ENCODE measurements at regions not wholly inside any gene's neighbourhood (a gene's known extent, or its start where the extent isn't known, plus 50 kb on each side); places are given as distances from the start of the nearest gene placed in this dataset.

- H3K9me3 Mint-ChIP-seq = no peaks in the 10 kb centered on the region
- TF ChIP-seq, protein P1, sequence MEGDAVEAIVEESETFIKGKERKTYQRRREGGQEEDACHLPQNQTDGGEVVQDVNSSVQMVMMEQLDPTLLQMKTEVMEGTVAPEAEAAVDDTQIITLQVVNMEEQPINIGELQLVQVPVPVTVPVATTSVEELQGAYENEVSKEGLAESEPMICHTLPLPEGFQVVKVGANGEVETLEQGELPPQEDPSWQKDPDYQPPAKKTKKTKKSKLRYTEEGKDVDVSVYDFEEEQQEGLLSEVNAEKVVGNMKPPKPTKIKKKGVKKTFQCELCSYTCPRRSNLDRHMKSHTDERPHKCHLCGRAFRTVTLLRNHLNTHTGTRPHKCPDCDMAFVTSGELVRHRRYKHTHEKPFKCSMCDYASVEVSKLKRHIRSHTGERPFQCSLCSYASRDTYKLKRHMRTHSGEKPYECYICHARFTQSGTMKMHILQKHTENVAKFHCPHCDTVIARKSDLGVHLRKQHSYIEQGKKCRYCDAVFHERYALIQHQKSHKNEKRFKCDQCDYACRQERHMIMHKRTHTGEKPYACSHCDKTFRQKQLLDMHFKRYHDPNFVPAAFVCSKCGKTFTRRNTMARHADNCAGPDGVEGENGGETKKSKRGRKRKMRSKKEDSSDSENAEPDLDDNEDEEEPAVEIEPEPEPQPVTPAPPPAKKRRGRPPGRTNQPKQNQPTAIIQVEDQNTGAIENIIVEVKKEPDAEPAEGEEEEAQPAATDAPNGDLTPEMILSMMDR (IDR thresholded peaks at IDR 0.05) = no peak
- no peak for DNase-seq
- no peak overlapping the region for H3K4me3 Mint-ChIP-seq
- H3K36me3 Mint-ChIP-seq (ENCODE audit: low read depth) = no peaks in the 10 kb centered on the region
- H3K27me3 Mint-ChIP-seq (ENCODE audit: insufficient read depth) = peaks cover 13% of the 10 kb centered on the region
- peaks cover 8% of the 10 kb centered on the region for H3K4me1 Mint-ChIP-seq (ENCODE audit: low read depth)
- no peak overlapping the region for H3K27ac Mint-ChIP-seq
Observed at GRCh38 chr10:59002011-59002410, 174.4 kb upstream of the PHYHIPL start.

- Mint-ChIP-seq H3K9me3 (no peaks in the 10 kb centered on the region), H3K36me3 (ENCODE audit: low read depth) (no peaks in the 10 kb centered on the region), H3K4me1 (ENCODE audit: low read depth) (peaks cover 8% of the 10 kb centered on the region), H3K4me3 (no peak overlapping the region), H3K27me3 (ENCODE audit: insufficient read depth) (peaks cover 11% of the 10 kb centered on the region), H3K27ac (no peak overlapping the region)
- TF ChIP-seq, protein P1 (IDR thresholded peaks at IDR 0.05) = no peak
- DNase-seq = no peak
Observed at GRCh38 chr10:59003203-59003602, 173.2 kb upstream of the PHYHIPL start.

DNA sequence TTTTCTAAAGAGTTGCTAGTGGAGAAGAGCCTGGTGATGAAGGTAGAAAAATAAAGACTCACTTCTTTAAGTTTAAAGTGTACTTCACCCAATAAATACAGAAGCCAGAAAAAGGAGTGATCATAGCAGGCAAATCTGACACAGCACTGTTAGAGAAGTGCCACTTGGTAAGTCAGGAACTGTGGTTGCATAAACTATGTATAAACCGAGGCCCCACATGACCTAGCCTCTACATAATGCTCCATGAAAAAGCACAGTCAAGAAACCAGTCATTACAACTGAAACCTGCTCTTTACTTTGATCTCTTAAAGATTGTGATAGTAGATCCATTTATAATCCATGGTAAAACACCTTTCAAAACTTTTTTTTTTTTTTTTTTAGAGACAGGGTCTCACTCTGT is 172.1 kb upstream of the PHYHIPL start:
- Mint-ChIP-seq H3K27me3 (ENCODE audit: insufficient read depth) (peaks cover 7% of the 10 kb centered on the region), H3K4me1 (ENCODE audit: low read depth) (peaks cover 8% of the 10 kb centered on the region), H3K27ac (no peak overlapping the region), H3K4me3 (no peak overlapping the region), H3K36me3 (ENCODE audit: low read depth) (no peaks in the 10 kb centered on the region), H3K9me3 (no peaks in the 10 kb centered on the region)
- no peak for DNase-seq
- TF ChIP-seq, protein P1 (IDR thresholded peaks at IDR 0.05) = no peak

- Mint-ChIP-seq H3K27ac (no peak overlapping the region), H3K36me3 (ENCODE audit: low read depth) (no peaks in the 10 kb centered on the region), H3K27me3 (ENCODE audit: insufficient read depth) (peaks cover 9% of the 10 kb centered on the region), H3K4me3 (no peak overlapping the region), H3K9me3 (no peaks in the 10 kb centered on the region), H3K4me1 (ENCODE audit: low read depth) (peaks cover 8% of the 10 kb centered on the region)
- DNase-seq = peak; percentile 53
- TF ChIP-seq, protein P1 (IDR thresholded peaks at IDR 0.05) = no peak
Observed at GRCh38 chr10:59006511-59007306, 169.7 kb upstream of the PHYHIPL start.

- no peaks in the 10 kb centered on the region for H3K9me3 Mint-ChIP-seq
- H3K4me1 Mint-ChIP-seq (ENCODE audit: low read depth) = peaks cover 8% of the 10 kb centered on the region
- no peak for DNase-seq
- H3K27me3 Mint-ChIP-seq (ENCODE audit: insufficient read depth) = peaks cover 9% of the 10 kb centered on the region
- no peak overlapping the region for H3K27ac Mint-ChIP-seq
- H3K4me3 Mint-ChIP-seq = no peak overlapping the region
- H3K36me3 Mint-ChIP-seq (ENCODE audit: low read depth) = no peaks in the 10 kb centered on the region
- TF ChIP-seq, protein P1 (IDR thresholded peaks at IDR 0.05) = no peak
Observed at GRCh38 chr10:59007307-59008025, 169.0 kb upstream of the PHYHIPL start.

All from HFFc6 (cell line).